Stromal cell of bone marrow (primary cell): ENCODE measurements at regions not wholly inside any gene's neighbourhood (a gene's known extent, or its start where the extent isn't known, plus 50 kb on each side); places are given as distances from the start of the nearest gene placed in this dataset.
"Not testable (repeated sequence)": the region's sequence is repeated elsewhere in the genome, so short reads cannot be mapped to it uniquely, and the experiment has no call there.

Experiments used
- DNase-seq: peaks from one replicate; pipeline ENCODE4 v3.0.0-alpha.2; 2012; ENCODE audit warnings: low read depth

GRCh38 chr6:18595774-18596530 lies 208.8 kb downstream of the RNF144B start:
- DNase-seq = peak; percentile 54

- no peak for DNase-seq
Measured at GRCh38 chr6:18596531-18596835, 209.3 kb downstream of the RNF144B start.

- DNase-seq = no peak
Measured at GRCh38 chr6:18598551-18599264, 211.6 kb downstream of the RNF144B start.

- DNase-seq = no peak
Measured at GRCh38 chr6:18600255-18600654, 213.1 kb downstream of the RNF144B start.

- no peak for DNase-seq
Measured at GRCh38 chr6:18601516-18602020, 214.4 kb downstream of the RNF144B start.

- DNase-seq = no peak
Measured at GRCh38 chr6:18602931-18603330, 215.8 kb downstream of the RNF144B start.

GRCh38 chr6:18603361-18603760 lies 216.2 kb downstream of the RNF144B start:
- no peak for DNase-seq

GRCh38 chr6:18605841-18606240 lies 218.7 kb downstream of the RNF144B start:
- no peak for DNase-seq

GRCh38 chr6:18609715-18610114 lies 222.6 kb downstream of the RNF144B start:
- no peak for DNase-seq

GRCh38 chr6:18613319-18613925 lies 226.3 kb downstream of the RNF144B start:
- DNase-seq = no peak

- DNase-seq = no peak
Measured at GRCh38 chr6:18629571-18629970, 242.4 kb downstream of the RNF144B start.

GRCh38 chr6:18632670-18633410 lies 245.7 kb downstream of the RNF144B start:
- DNase-seq = peak; percentile 18

GRCh38 chr6:18634912-18635311 lies 247.8 kb downstream of the RNF144B start:
- DNase-seq = no peak

GRCh38 chr6:18640134-18640533 lies 253.0 kb downstream of the RNF144B start:
- no peak for DNase-seq

GRCh38 chr6:18640754-18641153 lies 253.6 kb downstream of the RNF144B start:
- DNase-seq = no peak

GRCh38 chr6:18654821-18655220 lies 267.7 kb downstream of the RNF144B start:
- no peak for DNase-seq

GRCh38 chr6:18656506-18656905 lies 269.4 kb downstream of the RNF144B start:
- no peak for DNase-seq

GRCh38 chr6:18659994-18660393 lies 272.8 kb downstream of the RNF144B start:
- not testable (repeated sequence) for DNase-seq

- no peak for DNase-seq
Measured at GRCh38 chr6:18663011-18663410, 275.9 kb downstream of the RNF144B start.

GRCh38 chr6:18664401-18664800 lies 277.3 kb downstream of the RNF144B start:
- no peak for DNase-seq

GRCh38 chr6:18667612-18668011 lies 280.5 kb downstream of the RNF144B start:
- no peak for DNase-seq

GRCh38 chr6:18668994-18669393 lies 281.8 kb downstream of the RNF144B start:
- DNase-seq = no peak
